SK-N-MC (cell line): ENCODE measurements at regions not wholly inside any gene's neighbourhood (a gene's known extent, or its start where the extent isn't known, plus 50 kb on each side); places are given as distances from the start of the nearest gene placed in this dataset.

Source experiments
- DNase-seq: peaks from one replicate; pipeline ENCODE4 v3.0.0-alpha.2; 2011; ENCODE audit warnings: low read depth, low spot score
- H3K27ac ChIP-seq: fragments of 200-600 bp; sonication (generic); 2 replicates; pipeline ENCODE4 v1.5.1; 2016; ENCODE audit warnings: mixed run types
- H3K36me3 ChIP-seq: fragments of 200-600 bp; sonication (generic); 2 replicates; pipeline ENCODE4 v1.6.1; 2017; ENCODE audit warnings: antibody characterized with exemption, low read length, mixed read lengths; ENCODE audit not compliant: insufficient read depth
- H3K4me3 ChIP-seq: fragments of 200-600 bp; sonication (generic); 2 replicates; pipeline ENCODE4 v1.5.1; 2016
- H3K9ac ChIP-seq: fragments of 200-600 bp; sonication (generic); 2 replicates; pipeline ENCODE4 v1.8.0; 2017; ENCODE audit warnings: mixed run types, mixed read lengths; ENCODE audit not compliant: insufficient read length
- H3K9me3 ChIP-seq: fragments of 200-600 bp; sonication (generic); 2 replicates; pipeline ENCODE4 v1.6.1; 2017; ENCODE audit warnings: low read depth, mild to moderate bottlenecking, antibody characterized with exemption, low read length, moderate library complexity, mixed read lengths
- EZH2 ChIP-seq: fragments of 200-600 bp; sonication (generic); IDR thresholded peaks from one replicate; pipeline ENCODE4 v1.6.1; 2017; ENCODE audit warnings: antibody characterized with exemption
- FOXP2 ChIP-seq: optimal IDR thresholded peaks from 2 replicates; pipeline ENCODE3; 2011; ENCODE audit warnings: mild to moderate bottlenecking, moderate library complexity; ENCODE audit not compliant: insufficient read depth; ENCODE audit errors: extremely low read length, control extremely low read depth
- POLR2AphosphoS5 ChIP-seq: IDR thresholded peaks from 2 replicates; pipeline ENCODE4 v1.6.1; 2012; ENCODE audit warnings: mild to moderate bottlenecking, low read depth, low read length, borderline replicate concordance

- TF ChIP-seq POLR2AphosphoS5, result no peak
- no peak for TF ChIP-seq EZH2
- no peak for TF ChIP-seq FOXP2
- Histone ChIP-seq H3K27ac (no peak overlapping the region), H3K36me3 (no peaks in the 10 kb centered on the region), H3K9ac (no peak overlapping the region), H3K4me3 (no peak overlapping the region), H3K9me3 (no peaks in the 10 kb centered on the region)
- no peak for DNase-seq
Observed at GRCh38 chr4:3818371-3818770, 52.2 kb downstream of the ADRA2C start.

- DNase-seq, result no peak
- TF ChIP-seq POLR2AphosphoS5, result no peak
- no peak for TF ChIP-seq FOXP2
- no peak for TF ChIP-seq EZH2
Observed at GRCh38 chr4:3819210-3819919, 53.2 kb downstream of the ADRA2C start.

GRCh38 chr4:3820016-3820805 is 54.0 kb downstream of the ADRA2C start:
- H3K9ac ChIP-seq, result no peak overlapping the region
- no peaks in the 10 kb centered on the region for H3K9me3 ChIP-seq
- no peak overlapping the region for H3K27ac ChIP-seq
- no peaks in the 10 kb centered on the region for H3K36me3 ChIP-seq
- DNase-seq, result no peak
- no peak overlapping the region for H3K4me3 ChIP-seq
- no peak for TF ChIP-seq EZH2
- no peak for TF ChIP-seq POLR2AphosphoS5
- TF ChIP-seq FOXP2, result no peak

More at GRCh38 chr4:3819210-3819919, 53.2 kb downstream of the ADRA2C start:
- no peaks in the 10 kb centered on the region for H3K9me3 ChIP-seq
- H3K4me3 ChIP-seq, result no peak overlapping the region
- no peak overlapping the region for H3K9ac ChIP-seq
- H3K36me3 ChIP-seq, result no peaks in the 10 kb centered on the region
- H3K27ac ChIP-seq, result no peak overlapping the region

- Histone ChIP-seq H3K9ac (no peak overlapping the region), H3K9me3 (no peaks in the 10 kb centered on the region)
Observed at GRCh38 chr4:3820806-3821579, 54.8 kb downstream of the ADRA2C start.

GRCh38 chr4:3821580-3822229 is 55.5 kb downstream of the ADRA2C start:
- no peaks in the 10 kb centered on the region for H3K36me3 ChIP-seq
- H3K9me3 ChIP-seq, result no peaks in the 10 kb centered on the region
- no peak for TF ChIP-seq EZH2
- no peak for TF ChIP-seq POLR2AphosphoS5
- no peak for TF ChIP-seq FOXP2
- no peak overlapping the region for H3K9ac ChIP-seq
- DNase-seq, result no peak
- H3K4me3 ChIP-seq, result no peak overlapping the region
- H3K27ac ChIP-seq, result no peak overlapping the region

More at GRCh38 chr4:3820806-3821579, 54.8 kb downstream of the ADRA2C start:
- no peak for TF ChIP-seq FOXP2
- no peak for TF ChIP-seq POLR2AphosphoS5
- TF ChIP-seq EZH2, result no peak
- no peak overlapping the region for H3K27ac ChIP-seq
- no peak for DNase-seq
- no peaks in the 10 kb centered on the region for H3K36me3 ChIP-seq
- no peak overlapping the region for H3K4me3 ChIP-seq

- Histone ChIP-seq H3K27ac (no peak overlapping the region), H3K9ac (no peak overlapping the region), H3K36me3 (no peaks in the 10 kb centered on the region), H3K9me3 (no peaks in the 10 kb centered on the region), H3K4me3 (no peak overlapping the region)
- TF ChIP-seq EZH2 (no peak), FOXP2 (no peak), POLR2AphosphoS5 (no peak)
- DNase-seq, result no peak
Observed at GRCh38 chr4:3822230-3822947, 56.2 kb downstream of the ADRA2C start.

GRCh38 chr4:3823496-3824341 is 57.5 kb downstream of the ADRA2C start:
- DNase-seq, result no peak
- Histone ChIP-seq H3K36me3 (no peaks in the 10 kb centered on the region), H3K9me3 (no peaks in the 10 kb centered on the region), H3K27ac (no peak overlapping the region), H3K4me3 (no peak overlapping the region), H3K9ac (no peak overlapping the region)
- TF ChIP-seq POLR2AphosphoS5 (no peak), FOXP2 (no peak), EZH2 (no peak)
